Stimulated activated CD4-positive, alpha-beta T cell treated with anti-CD3 and anti-CD28 coated beads, TNF-alpha, amount 100 ng/mL, for 48 hours (primary cell): ENCODE measurements at regions not wholly inside any gene's neighbourhood (a gene's known extent, or its start where the extent isn't known, plus 50 kb on each side); places are given as distances from the start of the nearest gene placed in this dataset.

Source experiments
- DNase-seq, 3 donors: peaks; one replicate each; pipeline ENCODE4 v3.0.0-alpha.2; 2020; ENCODE audit warnings: low read depth in 3 of 3

DNA sequence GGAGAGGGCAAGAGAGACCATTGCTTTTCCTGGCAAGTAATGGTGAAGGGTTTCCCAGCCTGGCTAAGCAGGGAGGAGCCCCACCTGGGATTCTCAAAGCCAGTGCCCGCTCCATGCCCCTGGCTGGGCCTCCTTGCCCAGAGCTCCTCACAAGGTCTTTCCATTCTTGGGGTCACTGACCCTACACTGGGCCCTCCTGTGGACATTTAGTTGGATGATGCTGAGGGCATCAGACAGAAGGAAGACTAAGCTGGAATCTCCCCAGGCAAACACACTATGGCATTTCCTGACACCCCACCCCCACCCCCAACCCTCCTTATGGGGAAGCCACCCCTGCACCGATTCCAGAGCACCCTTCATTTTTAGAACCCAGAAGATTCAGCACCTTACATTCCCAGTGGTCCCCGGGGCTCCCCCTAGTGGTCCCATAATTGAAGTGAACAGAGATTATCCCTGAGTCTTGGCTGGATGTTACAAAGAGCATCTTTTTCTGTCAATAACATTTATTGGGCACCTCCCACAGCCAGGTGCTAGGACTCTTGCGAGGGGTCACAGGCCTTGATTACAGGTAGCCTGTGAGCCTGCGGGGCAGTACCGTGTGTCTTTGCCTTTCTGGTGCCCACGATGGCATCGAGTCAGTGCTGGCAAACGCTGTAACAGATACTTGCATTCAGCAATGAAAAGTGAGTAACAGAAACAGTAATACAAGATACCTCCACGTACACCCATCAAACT lies 548.5 kb downstream of the BUD13 start:
- DNase-seq = peak in 2 of 3 donors; percentile 18 to 32

DNA sequence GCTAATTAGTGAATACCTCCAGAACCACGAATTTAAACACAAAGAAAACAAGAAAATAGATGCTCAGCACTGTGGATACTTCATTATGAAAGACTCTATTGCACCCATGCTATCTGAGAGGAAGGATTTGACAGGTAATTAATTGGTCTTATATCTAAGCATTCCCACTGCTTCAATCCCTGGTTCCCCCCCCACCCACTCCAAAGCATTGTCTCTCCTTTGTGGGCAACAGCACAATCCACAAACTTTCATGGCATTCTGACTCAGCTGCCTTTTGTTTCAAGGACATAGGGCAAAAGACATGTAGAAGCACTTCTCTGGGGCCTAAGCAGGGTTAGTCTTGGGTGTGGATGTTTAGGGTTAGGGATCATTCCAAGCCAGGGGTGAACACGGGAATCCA lies 551.4 kb downstream of the BUD13 start:
- no peak for DNase-seq

DNA sequence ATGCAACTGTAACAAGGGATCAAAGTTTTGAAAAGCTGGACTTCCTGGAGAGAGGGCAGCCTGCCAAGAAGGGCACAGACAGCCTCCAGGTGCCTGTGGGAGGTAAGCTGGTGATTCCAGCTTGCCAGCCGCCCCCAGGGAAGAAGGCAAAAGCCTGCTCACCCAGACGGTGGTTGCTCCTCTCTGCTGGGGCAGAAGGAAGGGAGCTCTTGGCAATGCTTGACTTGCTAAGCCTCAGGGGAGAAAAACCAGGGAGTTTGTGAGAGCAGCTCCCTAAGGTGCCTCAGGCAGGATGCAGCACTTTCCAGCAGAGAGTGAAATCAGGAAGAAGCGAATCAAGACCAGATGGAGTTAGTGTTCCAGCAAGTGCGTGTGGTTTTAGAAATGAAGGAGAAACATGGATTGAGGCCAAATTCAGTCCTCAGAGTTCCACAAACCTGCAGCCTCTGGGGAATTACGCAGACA lies 553.6 kb downstream of the BUD13 start:
- DNase-seq = no peak

DNA sequence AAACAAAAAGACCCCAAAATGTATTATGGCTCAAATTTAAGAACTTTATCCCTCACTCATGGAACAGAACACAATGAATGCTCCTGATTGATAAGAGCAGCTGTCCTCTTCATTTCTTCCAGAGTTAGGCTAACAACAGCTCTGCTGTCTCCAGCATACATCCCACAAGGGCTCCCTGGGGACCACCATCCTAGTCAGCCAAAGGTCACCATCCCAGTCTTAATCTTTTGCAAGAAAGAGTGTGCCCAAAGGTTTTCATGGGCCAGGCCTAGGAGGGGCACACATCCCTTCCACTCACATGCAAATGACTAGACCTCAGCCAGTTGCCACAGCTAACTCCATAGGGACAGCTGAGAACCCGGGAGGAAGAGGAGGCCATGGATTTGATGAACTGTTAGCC lies 555.3 kb downstream of the BUD13 start:
- DNase-seq = no peak

DNA sequence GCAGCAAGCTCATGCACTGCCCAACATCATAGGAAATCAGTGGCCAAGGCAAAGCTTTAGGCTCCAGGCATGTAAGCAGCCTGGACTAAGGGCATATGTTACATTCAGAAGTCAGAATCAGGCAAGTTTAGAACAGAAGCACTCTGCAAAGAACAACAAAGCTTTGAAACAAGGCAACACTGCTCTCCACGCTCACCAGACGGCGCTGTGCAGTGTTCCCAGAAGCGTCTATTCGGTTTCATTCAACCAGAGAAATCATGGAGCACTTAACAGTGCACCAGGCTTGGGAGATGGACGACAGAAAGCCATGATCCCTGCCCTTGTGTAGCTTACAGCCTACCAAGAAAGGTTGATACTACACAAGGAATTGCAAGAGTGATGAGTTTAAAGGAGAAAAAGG lies 555.8 kb downstream of the BUD13 start:
- DNase-seq = no peak

DNA sequence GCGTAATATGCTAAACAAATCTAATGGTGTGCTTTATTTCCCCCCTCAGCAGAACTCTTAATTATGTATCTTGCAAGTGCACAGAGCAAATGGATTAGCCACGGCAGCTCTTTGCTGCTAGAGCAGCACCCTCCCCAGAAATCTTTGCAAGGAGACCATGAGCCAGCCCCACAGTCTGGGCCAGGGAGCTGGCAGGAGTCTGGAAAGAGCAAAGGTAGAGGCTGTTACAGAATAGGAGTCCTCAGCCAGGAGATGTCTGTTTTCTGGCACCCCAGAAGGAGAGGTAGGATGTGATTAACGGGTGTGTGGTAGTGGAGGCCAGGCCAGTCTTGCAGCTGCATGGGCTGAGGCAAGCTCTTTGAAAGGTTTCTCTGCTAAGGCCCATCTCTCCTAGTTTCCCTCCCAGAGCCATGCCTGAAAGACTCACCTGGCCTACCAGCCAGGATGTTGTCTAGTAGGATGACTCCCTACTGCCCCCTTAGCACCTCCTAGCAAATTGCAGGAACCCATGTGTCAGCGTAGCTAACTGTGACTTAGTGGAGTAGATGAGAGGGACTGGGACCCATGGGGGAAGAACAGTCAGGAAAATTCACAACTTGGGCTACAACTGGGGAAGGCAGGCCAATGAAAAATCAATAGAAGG lies 557.2 kb downstream of the BUD13 start:
- no peak for DNase-seq

DNA sequence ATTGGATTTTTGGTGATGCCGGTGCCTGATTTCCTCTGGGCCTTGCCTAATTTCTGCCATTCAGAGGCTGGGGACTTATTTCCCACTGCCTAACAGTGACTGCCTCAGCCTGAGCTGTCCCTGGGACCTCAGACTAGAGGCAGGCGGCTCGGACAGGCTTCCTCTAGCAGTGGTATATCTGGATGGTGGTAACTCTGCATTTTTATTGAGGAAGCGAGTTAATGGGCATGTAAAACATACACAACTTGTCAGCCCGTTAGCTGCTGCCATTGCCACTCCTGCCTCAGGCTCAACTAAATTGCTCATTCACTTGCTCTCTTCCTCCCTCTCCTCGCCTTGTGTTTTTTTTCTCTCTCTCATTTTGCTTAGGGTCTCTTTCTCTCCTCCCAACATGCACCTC lies 561.6 kb downstream of the BUD13 start:
- no peak for DNase-seq

DNA sequence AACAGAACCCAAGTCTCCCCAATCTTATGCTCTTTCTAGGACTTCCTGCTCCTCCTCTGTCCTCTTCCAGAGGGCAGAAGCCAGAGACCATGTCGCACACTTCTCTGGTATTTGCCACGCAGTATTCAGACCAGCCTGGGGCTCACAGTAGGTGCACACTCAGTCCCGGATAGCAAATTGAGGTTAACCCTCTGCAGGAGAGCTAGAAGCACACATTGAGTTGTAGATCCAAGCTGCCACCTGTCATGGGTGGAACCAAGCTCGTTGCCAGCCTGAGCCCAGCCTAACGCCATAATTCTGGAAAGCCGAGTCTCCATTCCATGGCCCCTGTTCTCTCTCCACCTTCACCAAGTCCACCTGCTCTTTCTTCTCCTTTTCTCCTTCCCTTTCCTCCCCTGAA lies 562.1 kb downstream of the BUD13 start:
- DNase-seq = no peak

DNA sequence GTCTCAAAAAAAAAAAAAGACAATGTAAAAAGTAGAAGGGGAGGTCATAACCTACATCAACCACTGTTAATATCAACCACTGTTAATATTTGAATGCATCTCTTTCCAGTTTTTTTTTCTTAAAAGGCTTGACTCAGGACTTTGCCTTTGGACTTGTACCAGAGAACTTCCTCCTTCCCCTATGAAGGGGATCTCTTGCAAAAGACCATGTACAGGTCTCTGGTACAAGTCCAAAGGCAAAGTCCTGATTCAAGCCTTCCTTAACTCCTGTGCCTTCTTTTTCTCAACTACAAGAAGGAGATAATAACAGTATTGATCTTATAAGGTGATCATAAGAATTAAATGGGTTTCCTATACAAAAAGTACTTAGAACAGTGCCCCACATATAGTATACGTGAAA lies 563.5 kb downstream of the BUD13 start:
- DNase-seq = no peak

DNA sequence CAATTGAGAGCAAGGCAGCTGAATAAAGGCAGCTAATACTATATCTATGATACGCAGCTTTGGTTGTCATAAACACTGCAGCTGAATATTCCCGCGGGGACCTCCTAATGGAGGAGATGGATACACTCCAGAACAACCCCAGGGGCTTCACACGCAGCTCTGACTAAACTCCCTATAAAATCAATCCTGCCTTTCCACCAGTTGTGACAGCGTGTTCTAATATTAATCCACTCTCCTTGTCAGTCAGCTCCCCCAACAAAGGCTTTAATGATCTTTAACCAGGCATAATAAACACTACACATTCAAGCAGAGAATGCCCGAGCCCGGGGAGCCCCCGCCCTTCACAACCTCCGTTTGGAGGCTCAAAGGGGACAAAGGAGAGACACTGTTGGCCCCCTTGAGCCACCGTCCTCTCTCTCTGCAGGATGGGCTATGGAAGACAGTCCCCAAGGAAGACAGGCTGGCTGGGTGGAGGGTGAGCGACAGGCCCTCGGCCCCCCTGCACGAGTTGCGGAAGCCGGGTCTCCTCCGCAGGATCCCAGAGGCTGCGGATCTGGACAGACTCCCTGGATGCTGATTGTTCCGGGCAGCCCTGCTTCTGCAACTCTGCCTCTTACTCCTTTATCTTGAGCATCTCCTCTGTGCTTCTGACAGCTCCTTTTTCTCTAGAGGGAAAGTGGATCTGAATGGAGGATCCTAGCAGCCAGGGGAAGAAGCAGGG lies 565.2 kb downstream of the BUD13 start:
- DNase-seq = no peak

DNA sequence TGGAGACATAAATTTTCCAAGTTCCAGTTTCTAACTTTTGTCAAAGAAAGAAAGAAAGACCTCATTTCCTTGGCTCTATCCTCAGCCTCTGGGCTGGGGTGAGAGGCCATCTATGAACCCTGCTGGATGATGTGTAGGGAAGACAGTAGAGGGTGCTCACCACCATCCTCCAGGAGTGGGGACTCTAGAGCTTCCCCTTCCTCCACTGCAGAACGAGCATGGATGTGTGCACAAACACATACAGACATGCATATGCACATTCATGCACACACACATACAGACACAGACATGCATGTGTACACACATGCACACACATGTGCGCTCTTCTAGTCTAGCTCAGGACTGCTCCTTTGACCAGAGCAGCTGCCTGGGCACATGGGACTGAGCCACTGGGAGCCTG lies 565.8 kb downstream of the BUD13 start:
- DNase-seq = no peak

DNA sequence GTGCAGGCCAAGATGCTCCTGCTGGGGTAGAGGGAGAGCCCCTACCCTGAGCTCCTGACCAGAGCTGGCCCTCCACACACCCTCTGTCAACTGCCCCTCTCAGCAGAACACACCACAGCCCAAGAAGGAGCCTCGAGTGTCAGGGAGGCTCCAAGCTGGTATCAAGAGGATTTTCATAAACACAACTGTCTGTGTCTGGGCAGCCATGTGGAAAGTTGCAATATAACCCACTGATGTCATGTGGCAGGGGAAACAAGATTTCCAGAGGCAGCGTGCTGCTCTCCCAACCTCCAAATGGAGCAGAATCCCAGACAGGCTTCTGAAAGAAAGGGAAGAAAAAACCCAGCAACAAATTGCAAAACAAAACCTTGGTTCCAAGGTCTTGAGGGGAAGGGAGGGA lies 569.9 kb downstream of the BUD13 start:
- no peak for DNase-seq

DNA sequence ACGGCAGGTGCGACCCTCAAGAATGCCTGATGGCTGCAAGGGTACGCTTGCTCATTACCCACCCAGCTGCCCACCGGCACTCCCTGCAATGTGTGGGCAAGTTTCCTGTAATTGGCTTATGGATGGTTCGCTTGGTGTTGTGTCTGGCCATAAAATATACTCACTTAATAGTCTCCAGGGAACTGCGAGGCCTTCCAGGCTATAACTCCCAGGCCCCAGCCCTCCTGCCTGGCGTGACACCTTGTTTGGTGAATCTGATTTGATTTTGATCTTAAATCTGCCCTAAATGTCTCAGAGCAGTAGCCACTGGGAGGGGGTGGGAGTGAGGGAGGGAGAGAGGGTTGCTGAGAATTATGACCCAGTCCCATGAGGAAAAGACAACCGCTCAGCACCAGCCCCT lies 572.2 kb downstream of the BUD13 start:
- DNase-seq = no peak

DNA sequence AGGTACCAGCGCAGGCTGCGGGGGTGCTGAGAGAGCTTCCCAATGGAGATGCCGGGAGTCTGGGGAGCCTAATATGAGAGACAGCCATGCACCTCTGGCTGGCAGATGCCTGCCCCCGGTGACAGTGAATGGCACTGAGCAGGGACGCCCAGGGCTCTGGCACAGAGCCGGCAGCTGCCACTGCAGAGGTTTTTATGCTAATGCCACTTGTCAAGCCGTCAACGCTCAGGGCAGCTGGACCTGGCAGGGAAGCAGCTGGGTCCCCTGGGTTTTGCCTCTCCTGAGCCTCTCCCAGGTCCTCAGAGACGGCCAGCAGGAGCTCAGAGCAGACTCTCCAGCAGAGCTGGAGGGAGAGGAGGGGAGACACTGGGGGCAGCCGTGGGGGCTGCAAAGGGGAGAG lies 573.6 kb downstream of the BUD13 start:
- DNase-seq = no peak

DNA sequence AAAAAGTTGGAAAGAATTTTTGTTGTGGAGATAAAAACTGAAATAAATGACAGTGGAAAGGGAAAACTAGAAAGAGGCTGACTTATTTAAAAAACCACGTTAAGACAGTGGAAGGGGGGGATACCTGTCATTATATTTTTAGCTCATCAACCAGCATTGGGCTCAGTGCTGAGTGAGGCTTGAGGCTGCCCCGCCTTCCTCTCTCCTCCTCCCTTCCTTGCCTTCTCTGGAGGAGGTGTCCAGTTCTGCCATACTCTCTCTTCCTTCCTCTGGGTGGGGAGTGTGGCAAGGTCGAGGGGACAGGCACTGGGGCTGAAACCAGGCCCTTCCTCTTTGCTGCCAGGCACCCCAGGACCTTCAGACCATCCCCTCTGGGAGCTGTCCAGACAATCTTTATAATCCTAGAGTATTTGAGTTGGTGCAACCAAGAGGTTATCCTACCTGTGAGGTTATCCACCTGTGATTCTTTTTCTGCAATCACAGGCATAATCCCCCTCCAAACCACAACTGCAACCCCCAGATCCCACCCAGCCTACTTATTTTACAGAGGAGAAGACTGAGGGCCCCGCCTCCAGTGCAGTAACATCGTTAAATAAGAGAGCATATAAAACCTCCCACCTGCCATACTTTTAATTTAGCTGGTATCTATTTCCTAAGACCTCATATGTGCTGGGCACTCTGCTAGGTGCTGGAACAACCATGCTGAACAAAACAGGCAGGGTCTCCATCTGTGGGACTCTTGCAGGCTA lies 578.5 kb downstream of the BUD13 start:
- DNase-seq = no peak

DNA sequence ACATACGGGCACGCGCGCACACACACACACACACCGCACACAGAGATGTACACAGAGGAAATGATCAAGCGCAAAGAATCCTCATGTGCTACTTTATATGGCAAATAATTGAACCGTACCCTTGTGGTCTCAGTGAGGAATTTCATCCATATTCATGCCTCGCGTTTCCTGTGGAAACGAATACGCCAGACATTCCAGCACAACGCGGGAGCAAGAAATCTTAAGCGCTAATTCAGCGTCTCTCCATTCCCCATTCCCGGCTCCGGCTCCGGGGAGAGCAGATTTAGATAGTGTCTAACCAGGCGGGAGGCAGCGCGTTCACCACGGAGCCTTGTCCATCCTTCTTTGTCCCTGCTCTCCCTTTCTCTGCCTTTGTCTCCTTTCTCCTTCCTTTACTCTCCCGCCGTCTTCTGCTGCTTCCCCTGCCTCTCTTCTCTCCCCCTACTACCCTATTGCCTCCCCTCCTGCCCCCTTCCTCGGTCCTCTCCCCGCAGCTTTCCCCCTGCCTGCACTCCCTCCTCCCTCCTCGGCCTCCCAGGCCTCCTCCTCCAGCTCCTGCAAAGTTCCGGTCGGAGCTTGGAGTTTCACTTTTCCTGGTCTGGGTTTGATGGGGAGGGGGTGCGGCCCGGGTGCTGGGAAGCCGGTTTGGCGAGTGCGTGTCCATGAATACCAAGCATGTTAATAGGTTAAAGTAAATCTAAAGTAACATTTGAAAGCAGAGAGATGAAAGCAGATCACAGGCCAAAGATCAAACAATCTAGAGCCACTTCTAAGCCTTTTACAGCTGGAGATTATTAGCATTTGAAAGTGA lies 579.3 kb downstream of the BUD13 start:
- no peak for DNase-seq

DNA sequence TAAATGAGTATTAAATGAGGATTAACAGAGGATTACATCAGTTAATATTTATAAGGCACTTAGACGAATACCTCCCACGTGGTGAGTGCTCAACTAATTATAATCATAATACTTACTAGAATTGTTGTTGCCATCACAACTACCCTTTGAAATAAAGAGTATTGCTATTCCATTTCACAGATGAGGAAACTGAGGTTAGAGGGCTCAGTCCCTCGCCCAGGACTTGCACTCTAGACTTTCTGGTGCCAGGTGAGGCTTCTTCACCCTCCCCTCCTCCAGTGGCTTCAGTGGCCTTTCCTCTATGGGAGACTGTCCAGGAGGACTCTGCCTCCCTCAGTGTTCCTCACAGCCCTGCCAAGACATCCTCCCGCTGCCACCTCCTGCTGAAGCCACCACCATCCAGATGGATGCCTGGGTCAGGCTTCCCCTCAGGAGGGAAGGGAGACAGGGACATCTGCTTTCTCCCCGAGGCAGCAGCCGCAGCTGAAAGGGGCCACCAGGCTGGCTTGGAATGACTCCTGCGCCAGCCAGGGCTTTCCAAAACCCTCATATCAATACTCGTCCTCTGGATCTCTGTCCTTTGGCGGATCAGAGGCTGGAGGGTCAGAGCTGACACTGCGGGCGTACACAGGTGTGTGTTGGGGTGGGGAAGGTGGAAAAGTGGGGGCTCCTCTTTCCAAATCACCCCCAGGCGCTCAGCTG lies 580.1 kb downstream of the BUD13 start:
- DNase-seq = no peak

DNA sequence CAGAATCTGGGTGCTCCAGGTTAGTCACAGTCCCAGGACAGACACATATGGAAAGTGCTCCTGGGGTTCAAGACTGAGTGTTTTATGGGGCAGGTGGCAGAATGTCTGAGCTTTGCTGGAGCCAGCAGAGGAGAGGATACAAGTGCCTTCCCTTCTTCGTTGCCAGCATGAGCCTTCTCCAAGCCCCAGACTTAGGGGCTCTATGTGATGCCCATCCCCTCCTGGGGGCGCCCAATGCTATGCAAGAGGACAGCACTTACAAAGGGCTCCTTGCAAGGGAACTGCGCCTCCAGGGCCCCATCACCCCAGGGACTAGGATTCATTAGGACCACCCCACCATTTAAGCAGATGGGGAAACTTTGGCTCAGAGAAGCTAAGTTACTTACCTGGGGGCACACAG lies 581.9 kb downstream of the BUD13 start:
- no peak for DNase-seq

DNA sequence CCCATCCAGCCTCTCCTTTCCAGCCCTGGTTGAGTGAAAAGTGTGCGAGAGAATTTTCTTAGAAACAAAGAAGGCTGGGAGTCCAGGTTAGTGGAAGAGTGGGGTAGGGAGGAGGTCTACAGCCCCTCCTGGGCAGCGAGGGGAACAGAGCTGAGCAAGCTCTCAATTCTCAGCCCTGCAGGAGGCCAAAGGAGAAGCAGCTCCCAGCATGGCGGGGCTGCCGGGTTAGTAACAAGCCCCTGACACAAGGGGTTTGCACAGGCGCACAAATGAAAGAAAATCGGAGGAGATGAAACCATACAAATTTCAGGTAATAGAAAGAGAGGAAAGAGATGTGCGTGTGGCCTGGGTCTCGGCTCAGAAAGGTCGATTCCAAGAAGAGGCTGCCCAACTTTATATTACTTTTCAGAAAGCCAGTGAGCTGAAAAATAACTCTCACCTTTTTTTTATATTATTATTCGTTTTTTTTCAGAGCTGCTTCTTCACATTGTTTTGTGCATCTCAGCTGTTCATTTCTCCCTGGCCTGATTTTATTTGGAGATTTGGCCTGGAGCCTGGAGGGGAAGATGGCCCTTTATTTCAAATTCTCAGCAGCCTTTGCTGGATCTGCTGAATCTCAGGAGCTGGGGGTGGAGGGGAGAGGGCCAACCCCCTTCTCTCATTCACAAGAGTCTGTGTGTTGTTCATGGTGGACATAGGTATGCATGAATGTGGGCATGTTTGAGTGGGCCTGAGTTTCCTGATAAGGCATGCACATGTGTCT lies 583.2 kb downstream of the BUD13 start:
- DNase-seq = no peak

DNA sequence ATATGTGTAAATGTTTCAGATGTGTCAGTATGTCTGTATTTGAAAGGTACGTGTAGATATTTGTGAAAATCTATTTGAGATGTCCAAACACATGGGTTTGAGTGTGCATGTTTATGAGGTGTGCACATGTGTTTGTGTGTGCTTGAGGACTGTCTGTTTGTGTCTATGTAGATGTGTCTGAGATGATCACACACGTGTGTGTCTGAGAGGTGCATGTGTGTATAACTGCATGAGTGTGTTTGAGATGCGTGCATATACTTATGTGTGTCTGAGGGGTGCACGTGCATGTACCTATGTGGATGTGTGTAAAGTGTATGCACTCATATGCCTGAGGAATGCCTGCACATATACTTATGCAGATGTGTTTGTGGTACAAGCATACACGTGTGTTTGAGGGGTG lies 584.4 kb downstream of the BUD13 start:
- DNase-seq = no peak
